DMS79 (cell line): ENCODE measurements at regions not wholly inside any gene's neighbourhood (a gene's known extent, or its start where the extent isn't known, plus 50 kb on each side); places are given as distances from the start of the nearest gene placed in this dataset.
"Not testable (repeated sequence)": the region's sequence is repeated elsewhere in the genome, so short reads cannot be mapped to it uniquely, and the experiment has no call there.

ENCODE experiments used
- DNase-seq: peaks from one replicate; lab custom pipeline; 2025; lab: John Stamatoyannopoulos, UW

DNA sequence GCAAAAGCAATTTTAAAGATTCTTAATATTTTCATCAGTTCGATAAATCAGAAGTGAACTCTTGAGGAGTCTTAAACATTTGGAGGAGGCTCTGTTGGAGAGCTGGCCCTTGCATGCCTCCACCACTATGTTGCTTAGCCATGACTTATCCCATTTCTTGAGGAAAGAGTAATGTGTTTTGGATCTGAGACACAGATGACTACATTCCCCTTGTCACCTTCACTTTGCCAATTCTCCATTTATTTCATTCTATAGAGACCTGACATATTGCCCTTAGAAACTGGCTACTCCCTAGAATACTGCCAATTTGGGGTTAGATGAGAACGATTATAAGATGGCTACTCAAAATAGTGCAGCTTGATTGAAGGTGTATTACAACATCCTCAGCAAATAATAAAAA, 157.4 kb upstream of the TMEM260 start:
- DNase-seq: no peak

- peak; percentile 98 for DNase-seq
These were observed 156.8 kb upstream of the TMEM260 start for GRCh38 chr14:56422703-56423213.

DNA sequence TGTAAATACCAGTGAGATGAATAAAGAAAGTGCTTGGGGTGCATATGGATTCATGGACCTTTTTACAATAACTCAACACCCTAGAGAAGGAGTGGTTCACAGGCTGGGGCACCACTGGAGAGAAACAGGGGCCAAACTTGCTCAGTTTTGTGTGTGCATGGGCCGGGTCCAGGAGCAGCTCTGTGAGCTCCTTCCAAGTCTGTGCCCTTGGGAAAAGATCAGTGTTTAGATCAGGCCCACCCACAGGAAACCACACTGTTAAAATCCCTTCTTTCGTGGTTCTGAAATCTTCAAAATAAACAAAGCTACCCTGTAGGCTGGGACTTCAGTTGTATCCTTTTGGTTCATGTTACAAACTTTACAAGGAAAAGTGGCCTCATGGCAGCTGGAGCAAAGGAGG, 156.1 kb upstream of the TMEM260 start:
- no peak for DNase-seq

- no peak for DNase-seq
These were observed 148.6 kb upstream of the TMEM260 start for GRCh38 chr14:56431013-56431412.

- no peak for DNase-seq
These were observed 129.9 kb upstream of the TMEM260 start for GRCh38 chr14:56449670-56450213.

GRCh38 chr14:56452940-56453339, 126.7 kb upstream of the TMEM260 start:
- no peak for DNase-seq

GRCh38 chr14:56454680-56455079, 124.9 kb upstream of the TMEM260 start:
- DNase-seq: not testable (repeated sequence)

DNA sequence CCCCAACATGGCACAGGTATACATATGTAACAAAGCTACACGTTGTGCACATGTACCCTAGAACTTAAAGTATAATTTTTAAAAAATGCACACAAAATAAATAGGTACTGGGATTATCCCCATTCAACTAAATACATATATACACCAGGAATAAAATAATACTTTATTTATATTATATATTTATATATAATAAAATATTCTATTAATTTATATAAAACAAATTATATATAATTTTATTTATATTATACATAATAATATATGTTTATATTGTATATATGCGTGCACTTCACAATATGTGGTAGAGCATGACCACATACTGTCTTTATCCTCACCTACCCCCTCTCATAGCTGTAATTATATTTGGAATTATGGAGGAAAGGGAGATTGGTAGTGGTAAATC, 119.1 kb upstream of the TMEM260 start:
- DNase-seq: no peak

- no peak for DNase-seq
These were observed 118.0 kb upstream of the TMEM260 start for GRCh38 chr14:56461276-56462275.

DNA sequence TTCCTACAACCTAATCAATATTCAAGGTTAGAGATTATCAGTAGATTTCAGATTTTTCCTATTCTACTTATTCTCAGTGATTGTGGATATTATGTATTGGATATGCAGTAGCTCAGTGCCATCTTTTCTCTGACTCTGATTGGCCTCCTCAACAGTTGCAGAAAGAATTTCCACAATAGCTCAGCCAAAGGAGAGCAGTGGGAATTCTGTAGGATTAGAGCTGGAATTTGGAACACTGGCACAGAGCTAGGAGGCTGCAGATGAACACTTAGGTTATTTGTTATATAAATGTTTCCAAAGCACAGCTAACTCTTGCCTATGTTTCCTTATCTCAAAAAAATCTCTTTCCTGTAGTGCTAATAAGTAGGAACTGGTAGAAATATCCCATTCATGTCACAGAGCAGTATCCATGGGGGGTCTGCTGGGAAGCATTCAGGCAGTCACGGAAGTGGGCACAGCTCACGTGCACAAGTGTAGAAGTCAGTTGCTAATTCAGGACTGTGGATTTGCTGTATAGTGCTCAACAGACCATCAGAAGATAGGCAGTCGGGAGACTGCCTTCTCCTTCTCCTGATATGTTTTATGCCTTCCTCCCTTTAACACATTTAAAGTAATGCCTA, 116.2 kb upstream of the TMEM260 start:
- DNase-seq: no peak

DNA sequence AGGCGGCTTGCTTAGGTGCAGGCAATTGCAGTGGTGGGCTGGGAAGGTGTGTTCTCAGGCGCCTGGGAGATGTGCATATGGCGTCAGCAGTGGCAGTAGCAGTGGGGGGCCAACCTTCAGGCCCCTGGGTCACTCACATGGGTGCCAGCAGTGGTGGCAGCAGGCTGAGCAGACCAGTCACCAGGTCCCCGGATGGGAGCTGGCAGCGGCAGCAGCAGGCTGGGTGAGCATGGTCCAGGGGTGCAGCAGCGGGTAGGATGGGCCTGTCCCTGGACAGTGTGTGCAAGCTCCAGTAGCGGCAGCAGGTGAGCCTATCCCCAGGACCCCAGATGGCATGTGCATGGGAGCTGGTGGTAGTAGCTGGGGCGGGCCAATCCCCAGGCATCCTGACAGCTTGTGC, 108.5 kb upstream of the TMEM260 start:
- no peak for DNase-seq

DNA sequence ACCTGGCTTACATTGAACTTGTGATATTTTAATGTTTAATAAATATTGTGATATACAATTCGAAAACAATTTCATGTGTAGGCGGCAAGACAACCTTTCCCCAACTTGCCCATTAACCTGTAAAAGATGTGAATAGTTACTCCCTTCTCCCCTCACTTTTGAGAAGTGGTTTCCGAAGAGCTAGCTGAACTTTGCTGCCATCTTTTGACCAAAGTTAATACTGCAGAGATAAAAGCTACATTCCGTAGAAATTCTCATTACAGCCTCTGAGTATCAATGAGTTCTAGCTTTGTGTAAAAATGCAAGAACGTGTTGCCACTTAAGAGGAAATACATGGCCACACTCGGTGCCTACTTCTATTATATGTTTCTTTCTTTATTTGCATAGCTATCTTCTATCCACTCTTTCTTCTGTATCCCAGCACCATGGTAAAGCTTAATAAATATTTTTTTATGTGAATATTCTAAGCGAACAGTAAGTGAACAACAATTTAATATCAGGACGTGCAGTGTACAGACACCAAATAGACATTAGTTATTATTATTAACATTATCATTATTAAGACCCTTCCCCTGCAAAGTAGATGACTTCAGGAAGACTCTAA, 105.1 kb upstream of the TMEM260 start:
- DNase-seq: peak; percentile 70

DNA sequence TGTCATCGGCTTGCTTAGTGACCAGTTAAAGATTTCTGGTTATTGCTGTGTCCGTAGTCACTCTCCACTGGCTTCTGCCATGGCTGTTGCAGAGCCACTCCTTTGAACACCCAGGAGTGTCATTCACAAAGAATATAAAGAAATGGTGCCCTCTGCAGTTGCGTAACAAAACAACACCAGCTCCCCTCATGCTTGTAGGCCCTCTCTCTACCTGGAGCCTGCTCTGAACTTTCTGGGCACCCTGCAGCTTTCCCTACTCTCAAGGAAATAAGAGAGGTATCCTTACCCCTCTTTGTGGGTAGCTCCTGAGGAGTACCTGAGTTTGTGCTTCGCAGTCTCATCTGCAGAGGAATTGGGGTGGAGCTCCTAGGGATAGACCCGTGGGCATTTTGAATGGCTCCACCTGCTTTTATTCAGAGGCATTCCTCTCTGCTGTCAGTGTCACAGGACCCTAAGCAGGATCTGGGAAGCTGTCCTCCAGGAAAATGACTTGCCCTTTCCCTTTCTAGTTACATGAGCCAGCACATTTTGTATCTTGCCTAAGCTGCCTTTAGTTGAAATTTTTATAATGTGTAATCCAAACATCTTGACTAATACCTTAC, 97.2 kb upstream of the TMEM260 start:
- DNase-seq: peak; percentile 44

DNA sequence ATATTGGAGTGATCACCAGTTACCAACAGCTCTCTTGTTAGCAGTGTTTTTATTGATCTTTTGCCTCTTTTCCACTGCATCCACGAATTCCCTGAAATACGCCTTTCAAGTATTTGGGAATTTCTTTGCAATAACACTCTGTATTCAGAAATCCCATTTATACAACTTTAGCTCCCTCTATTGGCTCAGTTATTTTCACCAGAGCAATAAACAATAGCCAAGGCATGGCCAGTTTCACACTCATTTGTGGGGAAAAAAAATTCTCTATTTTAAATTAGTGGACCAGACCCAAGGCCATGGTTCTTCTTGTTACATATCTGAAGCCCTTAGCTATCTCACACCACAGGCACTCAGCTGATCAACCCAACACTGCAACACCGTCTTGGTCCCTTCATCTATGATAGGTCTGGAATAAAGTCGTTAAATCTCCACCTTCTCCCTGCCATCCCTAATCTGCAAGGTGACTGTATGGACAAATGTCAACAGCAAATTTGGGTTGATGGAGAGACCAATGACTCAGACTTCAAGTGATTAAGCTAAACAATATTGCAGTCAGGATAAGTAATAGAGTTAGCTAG, 92.4 kb upstream of the TMEM260 start:
- peak; percentile 11 for DNase-seq

DNA sequence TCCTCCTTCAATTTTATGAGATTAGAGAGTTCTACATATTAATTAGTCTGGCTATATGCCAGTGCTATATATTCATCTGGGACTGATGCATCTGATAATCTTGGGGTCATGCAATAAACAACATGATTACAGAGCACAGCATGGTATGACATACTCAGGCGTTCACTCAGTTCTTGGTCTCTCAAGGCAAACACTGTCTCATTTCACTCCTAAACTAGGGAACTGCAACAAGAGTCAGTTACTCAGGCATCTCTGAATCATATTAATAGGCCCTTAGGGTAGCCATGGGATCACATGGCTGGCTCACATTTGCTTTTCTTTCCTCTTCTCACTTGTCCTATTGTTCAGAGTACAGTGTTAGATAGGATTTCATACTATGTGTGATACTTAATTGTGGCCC, 91.8 kb upstream of the TMEM260 start:
- DNase-seq: no peak

- no peak for DNase-seq
These were observed 91.3 kb upstream of the TMEM260 start for GRCh38 chr14:56488306-56488705.

- DNase-seq: peak; percentile 26
These were observed 89.2 kb upstream of the TMEM260 start for GRCh38 chr14:56490379-56490778.

GRCh38 chr14:56491299-56492285, 88.0 kb upstream of the TMEM260 start:
- DNase-seq: peak; percentile 48

GRCh38 chr14:56494167-56494566, 85.4 kb upstream of the TMEM260 start:
- DNase-seq: no peak

GRCh38 chr14:56498112-56498511, 81.5 kb upstream of the TMEM260 start:
- DNase-seq: no peak
